Body of pancreas (tissue), 4 donors: ENCODE measurements at regions not wholly inside any gene's neighbourhood (a gene's known extent, or its start where the extent isn't known, plus 50 kb on each side); places are given as distances from the start of the nearest gene placed in this dataset.

Experiments used
- ATAC-seq: fragments of 150-250 bp; one replicate; pipeline ENCODE4 v1.9.1; 2016
- DNase-seq, 4 donors: peaks; one replicate each; pipeline ENCODE4 v3.0.0-alpha.2; 2019
- H3K27ac ChIP-seq, 4 donors: fragments of 200-600 bp; sonication (generic); 1 replicate in 3 of 4; 2 replicates in 1 of 4; pipeline versions ENCODE4 v1.5.1 to v1.6.1; 2016 to 2019; ENCODE audit warnings: mild to moderate bottlenecking in 1 of 4, mixed read lengths in 1 of 4, moderate library complexity in 1 of 4
- H3K27me3 ChIP-seq, 2 donors: fragments of 200-600 bp; sonication (generic); one replicate each; pipeline ENCODE4 v1.6.0; 2016; ENCODE audit warnings: mild to moderate bottlenecking in 1 of 2
- H3K36me3 ChIP-seq, 2 donors: fragments of 200-600 bp; sonication (generic); replicated peaks in 1 of 2; 2 replicates each; pipeline ENCODE4 v1.5.1; 2016; ENCODE audit warnings: low read depth in 2 of 2; ENCODE audit not compliant: insufficient read depth in 1 of 2
- H3K4me1 ChIP-seq: fragments of 200-600 bp; sonication (generic); one replicate; pipeline ENCODE4 v1.6.0; 2016
- H3K4me3 ChIP-seq, 2 donors: fragments of 200-600 bp; sonication (generic); 1 replicate in 1 of 2; 2 replicates in 1 of 2; pipeline ENCODE4 v1.5.1; 2016 to 2019
- H3K9me3 ChIP-seq, 3 donors: fragments of 200-600 bp; sonication (generic); 1 replicate in 2 of 3; 2 replicates in 1 of 3; pipeline ENCODE4 v1.5.1; 2016
- POLR2A ChIP-seq, 3 donors: fragments of 450-650 bp; IDR thresholded peaks; one replicate each; pipeline ENCODE4 v1.6.1; 2016; ENCODE audit warnings: antibody characterized with exemption in 3 of 3, mild to moderate bottlenecking in 2 of 3
- WGBS, 2 donors: methylation state at CpG; one replicate each; pipeline ENCODE4 v1.1.5; 2017; 5-methylcytosine and 5-hydroxymethylcytosine counted together
- intact Hi-C: fragments of 100-400 bp; cut with DNase I; formaldehyde crosslinking; loops from one replicate; pipeline ENCODE4 v1.15.1; 2023
- TF ChIP-seq, protein P1 (sequence below), 7 experiments: fragments of 450-650 bp in 4 of 7; fragments of 200-600 bp in 3 of 7; sonication (generic) in 3 of 7; IDR thresholded peaks; one replicate each; pipeline ENCODE4 v1.5.1; 2016 to 2019; ENCODE audit warnings: antibody characterized with exemption in 7 of 7

DNA sequence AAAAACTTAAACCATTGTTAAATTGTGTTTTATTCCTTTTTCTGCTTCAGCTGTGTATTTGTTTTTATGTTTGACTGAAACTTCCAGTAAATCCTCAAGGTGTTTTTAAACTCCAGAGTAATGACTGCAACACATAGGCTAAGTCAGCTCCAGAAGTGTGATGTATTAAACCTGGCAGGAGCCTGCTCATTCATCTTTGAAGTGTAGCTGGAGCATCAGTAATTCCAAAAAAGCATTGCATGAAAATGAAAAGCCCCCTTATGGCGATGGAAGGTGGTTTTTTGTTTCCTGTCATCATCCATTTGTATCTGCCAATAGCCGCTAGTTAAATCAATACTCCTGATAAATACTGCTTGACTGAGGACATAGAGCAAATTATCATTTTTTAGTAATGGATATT is 474.2 kb upstream of the ADAMTS16 start:
- Histone ChIP-seq H3K4me1 (no peaks in the 10 kb centered on the region), H3K4me3 (no peak overlapping the region), H3K36me3 (no peaks in the 10 kb centered on the region), H3K9me3 (no peaks in the 10 kb centered on the region), H3K27ac (no peak overlapping the region), H3K27me3 (no peaks in the 10 kb centered on the region)
- WGBS, 2 donors = 37% methylated on average over 2 of the region's 2 CpGs
- intact Hi-C loops = no loop called here
- DNase-seq = no peak
- TF ChIP-seq POLR2A (IDR thresholded peaks at IDR 0.05) = no peak
- TF ChIP-seq, protein P1, sequence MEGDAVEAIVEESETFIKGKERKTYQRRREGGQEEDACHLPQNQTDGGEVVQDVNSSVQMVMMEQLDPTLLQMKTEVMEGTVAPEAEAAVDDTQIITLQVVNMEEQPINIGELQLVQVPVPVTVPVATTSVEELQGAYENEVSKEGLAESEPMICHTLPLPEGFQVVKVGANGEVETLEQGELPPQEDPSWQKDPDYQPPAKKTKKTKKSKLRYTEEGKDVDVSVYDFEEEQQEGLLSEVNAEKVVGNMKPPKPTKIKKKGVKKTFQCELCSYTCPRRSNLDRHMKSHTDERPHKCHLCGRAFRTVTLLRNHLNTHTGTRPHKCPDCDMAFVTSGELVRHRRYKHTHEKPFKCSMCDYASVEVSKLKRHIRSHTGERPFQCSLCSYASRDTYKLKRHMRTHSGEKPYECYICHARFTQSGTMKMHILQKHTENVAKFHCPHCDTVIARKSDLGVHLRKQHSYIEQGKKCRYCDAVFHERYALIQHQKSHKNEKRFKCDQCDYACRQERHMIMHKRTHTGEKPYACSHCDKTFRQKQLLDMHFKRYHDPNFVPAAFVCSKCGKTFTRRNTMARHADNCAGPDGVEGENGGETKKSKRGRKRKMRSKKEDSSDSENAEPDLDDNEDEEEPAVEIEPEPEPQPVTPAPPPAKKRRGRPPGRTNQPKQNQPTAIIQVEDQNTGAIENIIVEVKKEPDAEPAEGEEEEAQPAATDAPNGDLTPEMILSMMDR (IDR thresholded peaks at IDR 0.05) = no peak
- ATAC-seq = no peak

DNA sequence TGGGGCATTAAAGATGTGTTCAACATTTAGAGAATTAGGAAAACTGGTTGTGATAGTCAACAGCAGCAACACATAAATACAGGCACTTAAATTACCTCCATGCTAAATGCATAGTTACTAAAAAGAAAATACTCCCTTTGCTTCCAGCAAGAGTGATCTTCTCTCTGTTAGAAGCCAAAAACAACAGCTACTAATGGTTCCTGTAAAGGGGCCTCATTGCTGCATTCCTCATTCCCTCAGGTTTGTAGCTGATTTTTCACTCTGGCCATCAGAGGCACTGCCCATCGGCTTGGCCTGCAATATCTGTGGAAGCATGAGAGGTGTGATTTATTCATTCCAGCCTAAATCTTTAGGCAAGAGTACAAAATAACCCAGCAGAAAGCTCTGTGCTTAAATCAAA is 466.0 kb upstream of the ADAMTS16 start:
- Histone ChIP-seq H3K27ac (no peak overlapping the region), H3K4me1 (no peaks in the 10 kb centered on the region), H3K27me3 (no peaks in the 10 kb centered on the region), H3K36me3 (no peaks in the 10 kb centered on the region), H3K4me3 (no peak overlapping the region), H3K9me3 (no peaks in the 10 kb centered on the region)
- TF ChIP-seq POLR2A (IDR thresholded peaks at IDR 0.05) = no peak
- TF ChIP-seq, protein P1 (IDR thresholded peaks at IDR 0.05) = no peak
- no peak for DNase-seq
- intact Hi-C loops = no loop called here
- no peak for ATAC-seq
- 14 to 38% methylated on average over 1 of the region's 1 CpG for WGBS, 2 donors

DNA sequence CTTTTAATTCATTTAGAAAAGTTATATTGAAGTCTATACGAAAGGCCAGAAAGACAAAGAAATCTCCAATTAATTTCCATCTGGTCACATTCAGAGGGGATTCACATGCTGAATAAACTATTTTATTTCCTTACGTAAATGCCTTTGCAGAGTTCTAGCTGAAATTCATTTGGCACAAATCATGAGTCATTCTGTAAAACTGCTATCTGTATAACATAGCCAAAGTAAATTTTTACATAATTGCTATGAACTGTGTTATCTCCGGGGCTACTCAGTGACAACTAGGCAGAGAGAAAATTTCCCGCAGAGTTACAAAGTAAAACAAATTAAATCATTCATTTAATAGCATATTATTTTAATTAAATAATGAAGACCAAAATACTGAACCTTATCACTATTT is 463.2 kb upstream of the ADAMTS16 start:
- no peaks in the 10 kb centered on the region for H3K27me3 ChIP-seq
- no peaks in the 10 kb centered on the region for H3K9me3 ChIP-seq
- no peak overlapping the region for H3K4me3 ChIP-seq
- no peak for DNase-seq
- H3K36me3 ChIP-seq = no peaks in the 10 kb centered on the region
- ATAC-seq = no peak
- intact Hi-C loops = no loop called here
- no peaks in the 10 kb centered on the region for H3K4me1 ChIP-seq
- TF ChIP-seq, protein P1 (IDR thresholded peaks at IDR 0.05) = no peak
- TF ChIP-seq POLR2A (IDR thresholded peaks at IDR 0.05) = no peak
- WGBS, 2 donors = 39 to 42% methylated on average over 4 of the region's 4 CpGs
- no peak overlapping the region for H3K27ac ChIP-seq

DNA sequence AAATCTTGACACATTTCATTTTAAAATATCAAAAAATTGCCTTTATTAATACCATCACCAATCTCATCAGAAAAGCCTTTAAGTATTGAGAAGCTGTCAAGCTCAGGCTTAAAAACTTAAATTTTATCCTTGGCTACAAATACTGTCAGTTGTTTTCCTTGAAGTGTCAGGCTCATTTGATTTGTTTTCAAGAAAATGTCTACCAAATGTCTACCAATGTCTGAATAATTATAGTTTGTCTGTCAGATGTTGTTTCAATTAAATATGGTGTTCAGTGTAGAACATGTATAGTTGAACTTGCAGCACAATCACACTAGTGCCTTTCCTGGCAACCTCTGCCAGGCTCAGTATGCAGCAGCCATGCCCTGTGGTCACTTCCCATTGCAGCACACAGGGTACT is 455.2 kb upstream of the ADAMTS16 start:
- H3K4me3 ChIP-seq = no peak overlapping the region
- intact Hi-C loops = no loop called here
- H3K4me1 ChIP-seq = no peaks in the 10 kb centered on the region
- DNase-seq (no peak), ATAC-seq (no peak)
- H3K27ac ChIP-seq = no peak overlapping the region
- H3K36me3 ChIP-seq = no peaks in the 10 kb centered on the region
- H3K9me3 ChIP-seq = peaks cover 0 to 6% (median 0%) of the 10 kb centered on the region in 3 donors
- no peaks in the 10 kb centered on the region for H3K27me3 ChIP-seq
- TF ChIP-seq POLR2A (IDR thresholded peaks at IDR 0.05) = no peak
- TF ChIP-seq, protein P1 (IDR thresholded peaks at IDR 0.05) = no peak

DNA sequence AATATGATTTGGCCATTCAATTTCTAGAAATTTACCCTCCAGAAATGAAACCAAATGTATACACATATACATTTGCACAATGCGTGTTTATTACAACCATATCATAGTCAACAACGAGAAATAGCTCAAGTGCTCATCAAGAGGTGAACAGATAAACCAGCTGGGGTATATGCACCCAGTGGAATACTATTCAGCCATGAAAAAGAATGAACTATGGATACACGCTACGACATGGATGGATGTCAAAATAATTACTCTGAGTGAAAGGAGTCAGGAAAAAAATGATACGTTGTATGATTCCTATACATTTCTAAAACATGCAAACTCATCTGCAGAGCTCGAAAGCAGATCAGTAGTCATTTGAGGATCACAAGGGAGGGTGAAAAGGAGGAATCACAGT is 441.5 kb upstream of the ADAMTS16 start:
- intact Hi-C loops = no loop called here
- H3K9me3 ChIP-seq = no peaks in the 10 kb centered on the region
- ATAC-seq = no peak
- TF ChIP-seq, protein P1 (IDR thresholded peaks at IDR 0.05) = no peak
- TF ChIP-seq POLR2A (IDR thresholded peaks at IDR 0.05) = no peak
- no peaks in the 10 kb centered on the region for H3K4me1 ChIP-seq
- H3K4me3 ChIP-seq = no peak overlapping the region
- WGBS, 2 donors = 63% methylated on average over 6 of the region's 6 CpGs
- no peak for DNase-seq
- H3K36me3 ChIP-seq = no peaks in the 10 kb centered on the region
- H3K27me3 ChIP-seq = no peaks in the 10 kb centered on the region
- H3K27ac ChIP-seq = no peak overlapping the region
